Glutamatergic neuron (in vitro differentiated cells): ENCODE measurements at regions not wholly inside any gene's neighbourhood (a gene's known extent, or its start where the extent isn't known, plus 50 kb on each side); places are given as distances from the start of the nearest gene placed in this dataset.

Experiments
- DNase-seq: peaks from one replicate; pipeline ENCODE4 v3.0.0; 2022
- H3K27ac Mint-ChIP-seq: one replicate; pipeline ENCODE4 v1.8.0; 2020; ENCODE audit warnings: mild to moderate bottlenecking, mixed read lengths, inconsistent platforms; ENCODE audit not compliant: unreplicated experiment
- H3K27me3 Mint-ChIP-seq: one replicate; pipeline ENCODE4 v1.8.0; 2020; ENCODE audit warnings: mild to moderate bottlenecking, moderate library complexity, mixed read lengths, inconsistent platforms; ENCODE audit not compliant: unreplicated experiment
- H3K36me3 Mint-ChIP-seq: one replicate; pipeline ENCODE4 v1.8.0; 2020; ENCODE audit warnings: mild to moderate bottlenecking, mixed read lengths, inconsistent platforms; ENCODE audit not compliant: unreplicated experiment
- H3K4me1 Mint-ChIP-seq: one replicate; pipeline ENCODE4 v1.8.0; 2020; ENCODE audit warnings: mild to moderate bottlenecking, low read depth, mixed read lengths, inconsistent platforms; ENCODE audit not compliant: unreplicated experiment
- H3K4me3 Mint-ChIP-seq: one replicate; pipeline ENCODE4 v1.8.0; 2020; ENCODE audit warnings: mild to moderate bottlenecking, mixed read lengths, inconsistent platforms; ENCODE audit not compliant: unreplicated experiment
- H3K9me3 Mint-ChIP-seq: one replicate; pipeline ENCODE4 v1.8.0; 2020; ENCODE audit warnings: mild to moderate bottlenecking, moderate library complexity, mixed read lengths, inconsistent platforms; ENCODE audit not compliant: unreplicated experiment
- TF ChIP-seq, protein P1 (sequence below): fragments of 200-600 bp; sonication (generic); IDR thresholded peaks from one replicate; pipeline ENCODE4 v1.5.0; 2021; ENCODE audit not compliant: partially characterized antibody, unreplicated experiment

DNA sequence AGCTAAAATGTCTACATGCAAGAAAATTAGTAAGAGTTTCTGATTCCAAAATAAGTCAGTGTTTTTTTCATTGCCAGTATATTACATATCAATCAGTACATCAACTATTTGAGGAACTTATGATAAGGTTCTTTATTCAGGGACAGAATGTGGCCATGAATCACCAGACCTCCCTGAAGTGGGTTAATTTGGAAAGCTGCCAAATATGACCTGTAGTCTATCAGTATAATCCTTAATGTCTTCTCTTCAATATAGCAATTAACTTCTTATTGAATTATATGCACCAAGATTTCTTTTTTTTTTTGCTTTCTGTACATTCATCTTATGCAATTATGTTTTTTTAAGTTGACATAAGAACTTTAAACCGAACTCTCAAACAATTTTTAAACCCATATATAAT lies 714.5 kb upstream of the POT1 start:
- no peak for DNase-seq
- TF ChIP-seq, protein P1, sequence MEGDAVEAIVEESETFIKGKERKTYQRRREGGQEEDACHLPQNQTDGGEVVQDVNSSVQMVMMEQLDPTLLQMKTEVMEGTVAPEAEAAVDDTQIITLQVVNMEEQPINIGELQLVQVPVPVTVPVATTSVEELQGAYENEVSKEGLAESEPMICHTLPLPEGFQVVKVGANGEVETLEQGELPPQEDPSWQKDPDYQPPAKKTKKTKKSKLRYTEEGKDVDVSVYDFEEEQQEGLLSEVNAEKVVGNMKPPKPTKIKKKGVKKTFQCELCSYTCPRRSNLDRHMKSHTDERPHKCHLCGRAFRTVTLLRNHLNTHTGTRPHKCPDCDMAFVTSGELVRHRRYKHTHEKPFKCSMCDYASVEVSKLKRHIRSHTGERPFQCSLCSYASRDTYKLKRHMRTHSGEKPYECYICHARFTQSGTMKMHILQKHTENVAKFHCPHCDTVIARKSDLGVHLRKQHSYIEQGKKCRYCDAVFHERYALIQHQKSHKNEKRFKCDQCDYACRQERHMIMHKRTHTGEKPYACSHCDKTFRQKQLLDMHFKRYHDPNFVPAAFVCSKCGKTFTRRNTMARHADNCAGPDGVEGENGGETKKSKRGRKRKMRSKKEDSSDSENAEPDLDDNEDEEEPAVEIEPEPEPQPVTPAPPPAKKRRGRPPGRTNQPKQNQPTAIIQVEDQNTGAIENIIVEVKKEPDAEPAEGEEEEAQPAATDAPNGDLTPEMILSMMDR, result no peak
- Mint-ChIP-seq H3K36me3 (no peaks in the 10 kb centered on the region), H3K27ac (no peak overlapping the region), H3K27me3 (no peaks in the 10 kb centered on the region), H3K4me1 (no peaks in the 10 kb centered on the region), H3K9me3 (peaks cover 5% of the 10 kb centered on the region), H3K4me3 (no peak overlapping the region)

DNA sequence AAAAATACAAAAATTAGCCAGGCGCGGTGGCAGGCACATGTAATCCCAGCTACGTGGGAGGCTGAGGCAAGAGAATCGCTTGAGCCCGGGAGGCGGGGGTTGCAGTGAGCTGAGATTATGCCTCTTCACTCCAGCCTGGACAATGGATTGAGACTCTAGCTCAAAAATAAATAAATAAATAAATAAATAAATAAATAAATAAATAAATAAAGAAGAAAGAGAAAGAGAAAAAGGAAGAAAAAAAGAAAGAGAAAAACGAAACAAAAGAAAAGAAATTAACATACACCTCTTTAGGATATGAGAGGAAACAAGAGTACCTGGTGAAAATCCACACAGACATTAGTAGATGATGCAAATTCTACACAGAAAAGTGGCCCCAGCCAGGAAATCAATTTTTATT lies 713.7 kb upstream of the POT1 start:
- Mint-ChIP-seq H3K9me3 (peaks cover 5% of the 10 kb centered on the region), H3K27me3 (no peaks in the 10 kb centered on the region), H3K27ac (no peak overlapping the region), H3K36me3 (no peaks in the 10 kb centered on the region), H3K4me1 (no peaks in the 10 kb centered on the region), H3K4me3 (no peak overlapping the region)
- TF ChIP-seq, protein P1, result no peak
- DNase-seq, result no peak

DNA sequence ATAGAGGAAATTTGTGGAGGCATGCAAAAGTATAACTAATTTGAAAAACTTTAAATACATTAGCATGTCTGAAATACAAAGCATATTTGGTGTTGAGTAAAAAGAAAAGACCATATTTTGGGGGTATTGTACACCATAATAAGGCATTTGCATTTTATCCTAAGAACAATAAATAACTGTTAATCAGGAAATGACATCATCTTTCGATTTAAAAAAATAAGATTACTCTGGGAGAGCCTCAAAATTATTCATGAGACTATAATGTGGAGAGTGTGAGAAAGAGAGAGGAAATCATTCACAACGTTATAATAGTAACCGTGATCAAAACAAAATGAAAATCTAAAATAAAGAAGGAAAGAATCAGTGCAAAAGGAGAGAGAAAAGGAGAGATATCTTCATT lies 712.3 kb upstream of the POT1 start:
- H3K27ac Mint-ChIP-seq, result no peak overlapping the region
- H3K4me3 Mint-ChIP-seq, result no peak overlapping the region
- H3K4me1 Mint-ChIP-seq, result no peaks in the 10 kb centered on the region
- DNase-seq, result no peak
- no peaks in the 10 kb centered on the region for H3K27me3 Mint-ChIP-seq
- no peaks in the 10 kb centered on the region for H3K36me3 Mint-ChIP-seq
- TF ChIP-seq, protein P1, result no peak
- H3K9me3 Mint-ChIP-seq, result no peaks in the 10 kb centered on the region

DNA sequence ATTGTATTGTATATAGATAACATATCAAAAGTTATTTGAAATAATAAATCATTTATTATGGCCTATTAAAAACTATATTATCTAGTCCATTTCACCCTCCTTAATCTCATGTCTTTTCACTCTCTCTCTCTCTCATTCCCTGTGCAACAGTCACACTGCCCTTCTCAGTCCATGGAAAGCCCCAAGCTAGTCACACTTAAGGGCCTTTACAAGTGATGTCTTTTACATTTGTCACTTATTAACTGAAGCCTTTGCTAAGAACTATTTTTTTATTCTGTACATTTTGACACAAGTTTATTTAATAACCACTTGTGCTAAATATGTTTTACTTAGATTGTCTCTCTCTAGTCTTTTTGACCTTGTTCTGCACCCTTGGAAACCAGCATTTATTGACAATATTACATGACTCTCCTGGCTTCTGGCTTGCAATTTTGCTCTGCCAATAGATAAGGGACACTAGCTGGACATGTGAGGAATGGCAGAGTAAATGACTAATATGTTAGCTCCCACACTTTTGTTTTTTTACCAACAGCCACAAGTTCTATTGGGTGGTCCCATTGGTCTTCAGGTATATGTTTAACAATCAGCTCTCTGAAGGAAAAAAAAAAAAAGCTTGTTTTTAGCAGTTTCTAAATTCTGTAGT lies 706.8 kb upstream of the POT1 start:
- Mint-ChIP-seq H3K27me3 (no peaks in the 10 kb centered on the region), H3K4me3 (no peak overlapping the region), H3K36me3 (no peaks in the 10 kb centered on the region), H3K4me1 (no peaks in the 10 kb centered on the region), H3K9me3 (no peaks in the 10 kb centered on the region), H3K27ac (no peak overlapping the region)
- DNase-seq, result no peak
- TF ChIP-seq, protein P1, result no peak

DNA sequence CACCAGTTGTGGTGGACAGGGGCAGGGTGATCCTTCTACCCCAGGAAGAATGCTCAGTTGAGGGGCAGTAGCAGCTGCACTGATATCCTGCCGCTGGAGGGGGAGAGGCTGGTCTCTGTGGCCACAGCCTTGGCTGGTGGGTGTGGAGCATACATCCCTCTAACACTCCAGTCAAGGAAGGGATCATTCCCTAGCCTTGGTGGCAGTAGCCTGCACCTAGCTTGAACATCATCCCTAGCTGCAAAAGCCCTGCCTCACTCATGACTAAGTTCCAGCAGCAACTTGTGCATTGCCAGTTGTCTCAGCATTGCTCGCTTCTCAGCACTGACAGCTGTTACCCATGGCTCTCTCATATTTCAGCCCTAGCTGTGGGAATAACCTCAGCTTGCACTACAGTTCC lies 688.9 kb upstream of the POT1 start:
- no peak for DNase-seq
- H3K36me3 Mint-ChIP-seq, result no peaks in the 10 kb centered on the region
- TF ChIP-seq, protein P1, result no peak
- H3K4me3 Mint-ChIP-seq, result no peak overlapping the region
- no peak overlapping the region for H3K27ac Mint-ChIP-seq
- H3K27me3 Mint-ChIP-seq, result no peaks in the 10 kb centered on the region
- H3K9me3 Mint-ChIP-seq, result no peaks in the 10 kb centered on the region
- no peaks in the 10 kb centered on the region for H3K4me1 Mint-ChIP-seq
